ENCODE measurements at regions not wholly inside any gene's neighbourhood (a gene's known extent, or its start where the extent isn't known, plus 50 kb on each side); places are given as distances from the start of the nearest gene placed in this dataset.

DNA sequence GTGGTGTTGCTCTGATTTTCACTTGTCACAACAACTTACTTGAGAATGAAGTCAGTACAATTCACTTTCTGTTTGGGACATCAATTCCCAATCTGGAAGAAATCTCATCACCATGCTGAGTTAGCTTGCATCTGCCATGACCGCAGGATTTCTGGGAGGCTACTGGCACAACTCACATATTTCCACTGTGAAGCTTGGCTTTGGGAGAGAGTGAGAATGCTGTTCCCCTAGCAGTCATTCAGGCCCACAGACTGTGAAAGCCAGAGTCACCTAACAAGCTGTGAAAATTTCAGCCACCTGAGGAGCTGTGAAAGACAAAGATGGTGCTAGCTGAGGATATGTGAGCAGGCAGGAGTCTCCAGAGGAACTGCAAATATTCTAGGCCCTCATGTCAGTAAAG lies 365.2 kb upstream of the TUSC1 start:
- Histone ChIP-seq H3K27me3 (ENCODE audit: control insufficient read depth, insufficient read depth, low read length) (no peaks in the 10 kb centered on the region), H3K4me3 (ENCODE audit: low read depth in 2 of 2, low read length in 2 of 2) (no peak overlapping the region), H3K9me3 (ENCODE audit: control insufficient read depth, insufficient read depth, low read depth, low read length) (no peaks in the 10 kb centered on the region), H3K4me1 (ENCODE audit: control insufficient read depth, insufficient read depth, low read length) (no peaks in the 10 kb centered on the region), H3K36me3 (ENCODE audit: control insufficient read depth, insufficient read depth, low read length) (no peaks in the 10 kb centered on the region), H3K27ac (ENCODE audit: low read length) (no peak overlapping the region)
- POLR2A ChIA-PET: no interaction called here
- in situ Hi-C loops (cut with HindIII; ENCODE audit: low pct_unique_long_range_greater_than_20kb, low sequenced_read_pairs) (no loop called here), intact Hi-C loops (cut with micrococcal nuclease; ENCODE audit: unreplicated experiment) (no loop called here)
- CTCF ChIA-PET: no interaction called here
- BruUV-seq (replicated peaks): no TSS peak
- TF ChIP-seq, protein P1, sequence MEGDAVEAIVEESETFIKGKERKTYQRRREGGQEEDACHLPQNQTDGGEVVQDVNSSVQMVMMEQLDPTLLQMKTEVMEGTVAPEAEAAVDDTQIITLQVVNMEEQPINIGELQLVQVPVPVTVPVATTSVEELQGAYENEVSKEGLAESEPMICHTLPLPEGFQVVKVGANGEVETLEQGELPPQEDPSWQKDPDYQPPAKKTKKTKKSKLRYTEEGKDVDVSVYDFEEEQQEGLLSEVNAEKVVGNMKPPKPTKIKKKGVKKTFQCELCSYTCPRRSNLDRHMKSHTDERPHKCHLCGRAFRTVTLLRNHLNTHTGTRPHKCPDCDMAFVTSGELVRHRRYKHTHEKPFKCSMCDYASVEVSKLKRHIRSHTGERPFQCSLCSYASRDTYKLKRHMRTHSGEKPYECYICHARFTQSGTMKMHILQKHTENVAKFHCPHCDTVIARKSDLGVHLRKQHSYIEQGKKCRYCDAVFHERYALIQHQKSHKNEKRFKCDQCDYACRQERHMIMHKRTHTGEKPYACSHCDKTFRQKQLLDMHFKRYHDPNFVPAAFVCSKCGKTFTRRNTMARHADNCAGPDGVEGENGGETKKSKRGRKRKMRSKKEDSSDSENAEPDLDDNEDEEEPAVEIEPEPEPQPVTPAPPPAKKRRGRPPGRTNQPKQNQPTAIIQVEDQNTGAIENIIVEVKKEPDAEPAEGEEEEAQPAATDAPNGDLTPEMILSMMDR (IDR thresholded peaks at IDR 0.05): no peak
- DNase-seq (ENCODE audit: low read depth, low spot score) (no peak), ATAC-seq (no peak)

DNA sequence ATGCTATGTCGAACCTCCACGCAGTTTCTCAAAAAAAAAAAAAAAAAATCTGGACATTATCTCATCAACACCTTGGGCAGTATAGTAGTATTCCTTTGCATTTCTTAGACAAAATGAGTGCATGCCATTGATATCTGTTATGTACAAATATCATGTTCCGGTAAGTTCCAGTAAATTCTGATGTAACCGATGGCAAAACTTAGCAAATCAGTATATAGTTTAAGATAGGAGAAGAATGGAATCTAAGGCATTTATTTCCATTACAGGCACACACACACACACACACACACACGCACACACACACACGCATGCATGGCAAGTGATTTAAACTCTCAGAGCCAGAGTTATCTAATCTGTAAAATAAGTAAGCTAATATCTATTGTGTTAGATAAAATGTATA lies 356.5 kb upstream of the TUSC1 start:
- Histone ChIP-seq H3K36me3 (ENCODE audit: control insufficient read depth, insufficient read depth, low read length) (no peaks in the 10 kb centered on the region), H3K27ac (ENCODE audit: low read length) (no peak overlapping the region), H3K27me3 (ENCODE audit: control insufficient read depth, insufficient read depth, low read length) (no peaks in the 10 kb centered on the region), H3K4me3 (ENCODE audit: low read depth in 2 of 2, low read length in 2 of 2) (no peak overlapping the region), H3K4me1 (ENCODE audit: control insufficient read depth, insufficient read depth, low read length) (no peaks in the 10 kb centered on the region), H3K9me3 (ENCODE audit: control insufficient read depth, insufficient read depth, low read depth, low read length) (no peaks in the 10 kb centered on the region)
- CTCF ChIA-PET: no interaction called here
- POLR2A ChIA-PET: no interaction called here
- no peak for ATAC-seq
- intact Hi-C loops (cut with micrococcal nuclease; ENCODE audit: unreplicated experiment) (no loop called here), in situ Hi-C loops (cut with HindIII; ENCODE audit: low pct_unique_long_range_greater_than_20kb, low sequenced_read_pairs) (no loop called here)
- DNase-seq (ENCODE audit: low read depth, low spot score): no peak
- BruUV-seq (replicated peaks): no TSS peak
- TF ChIP-seq TCF7L2 (IDR thresholded peaks at IDR 0.05; ENCODE audit: low read depth, low read length): no peak
- no peak for TF ChIP-seq POLR2AphosphoS5 (IDR thresholded peaks at IDR 0.05; ENCODE audit: low read depth, low read length)
- no peak for TF ChIP-seq REST (IDR thresholded peaks at IDR 0.05; ENCODE audit: insufficient read depth in 1 of 2, low read depth in 2 of 2, low read length in 1 of 2)
- TF ChIP-seq, protein P1 (IDR thresholded peaks at IDR 0.05): no peak
- TF ChIP-seq SIN3A (IDR thresholded peaks at IDR 0.05; ENCODE audit: borderline replicate concordance, insufficient read depth, low read depth, low read length): no peak

GRCh38 chr9:26033336-26033735 lies 355.1 kb upstream of the TUSC1 start:
- ATAC-seq: no peak
- CTCF ChIA-PET: no interaction called here
- intact Hi-C loops (cut with micrococcal nuclease; ENCODE audit: unreplicated experiment) (no loop called here), in situ Hi-C loops (cut with HindIII; ENCODE audit: low pct_unique_long_range_greater_than_20kb, low sequenced_read_pairs) (no loop called here)
- Histone ChIP-seq H3K4me1 (ENCODE audit: control insufficient read depth, insufficient read depth, low read length) (no peaks in the 10 kb centered on the region), H3K27me3 (ENCODE audit: control insufficient read depth, insufficient read depth, low read length) (no peaks in the 10 kb centered on the region), H3K4me3 (ENCODE audit: low read depth in 2 of 2, low read length in 2 of 2) (no peak overlapping the region), H3K27ac (ENCODE audit: low read length) (no peak overlapping the region), H3K9me3 (ENCODE audit: control insufficient read depth, insufficient read depth, low read depth, low read length) (no peaks in the 10 kb centered on the region), H3K36me3 (ENCODE audit: control insufficient read depth, insufficient read depth, low read length) (no peaks in the 10 kb centered on the region)
- BruUV-seq (replicated peaks): no TSS peak
- POLR2A ChIA-PET: no interaction called here
- DNase-seq (ENCODE audit: low read depth, low spot score): no peak
- no peak for TF ChIP-seq POLR2AphosphoS5 (IDR thresholded peaks at IDR 0.05; ENCODE audit: low read depth, low read length)
- no peak for TF ChIP-seq SIN3A (IDR thresholded peaks at IDR 0.05; ENCODE audit: borderline replicate concordance, insufficient read depth, low read depth, low read length)
- TF ChIP-seq TCF7L2 (IDR thresholded peaks at IDR 0.05; ENCODE audit: low read depth, low read length): no peak
- no peak for TF ChIP-seq REST (IDR thresholded peaks at IDR 0.05; ENCODE audit: insufficient read depth in 1 of 2, low read depth in 2 of 2, low read length in 1 of 2)
- TF ChIP-seq, protein P1 (IDR thresholded peaks at IDR 0.05): no peak
